Neural progenitor cell (in vitro differentiated cells): ENCODE measurements at regions not wholly inside any gene's neighbourhood (a gene's known extent, or its start where the extent isn't known, plus 50 kb on each side); places are given as distances from the start of the nearest gene placed in this dataset.

Experiments used
- EZH2phosphoT487 ChIP-seq: fragments of 200-600 bp; sonication (generic); IDR thresholded peaks from 2 replicates; pipeline ENCODE4 v1.6.1; 2017; ENCODE audit warnings: antibody characterized with exemption
- TF ChIP-seq, protein P1 (sequence below): fragments of 200-600 bp; sonication (generic); IDR thresholded peaks from 2 replicates; pipeline ENCODE4 v1.5.1; 2017; ENCODE audit warnings: antibody characterized with exemption, mild to moderate bottlenecking

DNA sequence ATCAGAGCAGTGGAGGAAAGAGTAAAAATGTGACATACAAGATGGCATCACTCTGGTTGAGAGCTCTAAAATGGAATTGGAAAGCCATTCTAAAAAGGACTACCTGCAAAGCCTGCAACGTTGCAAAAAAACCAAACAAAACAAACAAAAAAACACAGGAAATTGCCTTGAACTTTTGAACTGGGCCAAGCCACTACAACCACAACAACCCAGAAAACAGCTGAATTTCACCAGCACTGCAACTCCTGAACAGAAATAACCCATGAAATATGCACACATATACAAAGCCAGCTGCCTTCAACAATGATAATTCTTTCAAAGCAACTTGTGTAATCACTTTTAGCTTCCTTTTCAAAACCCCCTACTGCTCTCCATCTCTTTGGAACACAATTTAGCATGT lies 326.6 kb upstream of the LRRC4C start:
- TF ChIP-seq EZH2phosphoT487, result no peak
- TF ChIP-seq, protein P1, sequence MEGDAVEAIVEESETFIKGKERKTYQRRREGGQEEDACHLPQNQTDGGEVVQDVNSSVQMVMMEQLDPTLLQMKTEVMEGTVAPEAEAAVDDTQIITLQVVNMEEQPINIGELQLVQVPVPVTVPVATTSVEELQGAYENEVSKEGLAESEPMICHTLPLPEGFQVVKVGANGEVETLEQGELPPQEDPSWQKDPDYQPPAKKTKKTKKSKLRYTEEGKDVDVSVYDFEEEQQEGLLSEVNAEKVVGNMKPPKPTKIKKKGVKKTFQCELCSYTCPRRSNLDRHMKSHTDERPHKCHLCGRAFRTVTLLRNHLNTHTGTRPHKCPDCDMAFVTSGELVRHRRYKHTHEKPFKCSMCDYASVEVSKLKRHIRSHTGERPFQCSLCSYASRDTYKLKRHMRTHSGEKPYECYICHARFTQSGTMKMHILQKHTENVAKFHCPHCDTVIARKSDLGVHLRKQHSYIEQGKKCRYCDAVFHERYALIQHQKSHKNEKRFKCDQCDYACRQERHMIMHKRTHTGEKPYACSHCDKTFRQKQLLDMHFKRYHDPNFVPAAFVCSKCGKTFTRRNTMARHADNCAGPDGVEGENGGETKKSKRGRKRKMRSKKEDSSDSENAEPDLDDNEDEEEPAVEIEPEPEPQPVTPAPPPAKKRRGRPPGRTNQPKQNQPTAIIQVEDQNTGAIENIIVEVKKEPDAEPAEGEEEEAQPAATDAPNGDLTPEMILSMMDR, result no peak
